Esophagus (tissue), 2 donors: ENCODE measurements at regions not wholly inside any gene's neighbourhood (a gene's known extent, or its start where the extent isn't known, plus 50 kb on each side); places are given as distances from the start of the nearest gene placed in this dataset.
A peak's percentile ranks its signal among the peaks of the same experiment; 100 is the strongest.
"Not testable (repeated sequence)": the region's sequence is repeated elsewhere in the genome, so short reads cannot be mapped to it uniquely, and the experiment has no call there.

ENCODE experiments used
- H3K27ac ChIP-seq, 2 donors: one replicate each; pipeline ENCODE4 v1.5.1; 2013; ENCODE audit warnings: low read depth in 2 of 2, mild to moderate bottlenecking in 2 of 2, inconsistent platforms in 1 of 2, low read length in 1 of 2, moderate library complexity in 1 of 2
- H3K27me3 ChIP-seq, 2 donors: one replicate each; pipeline ENCODE4 v1.6.1; 2013; ENCODE audit warnings: low read length in 2 of 2, control low read depth in 1 of 2, mild to moderate bottlenecking in 1 of 2; ENCODE audit not compliant: insufficient read depth in 2 of 2, control insufficient read depth in 1 of 2
- H3K36me3 ChIP-seq, 2 donors: one replicate each; pipeline ENCODE4 v1.6.1; 2013; ENCODE audit warnings: low read length in 1 of 2; ENCODE audit not compliant: control insufficient read depth in 2 of 2, insufficient read depth in 2 of 2
- H3K4me1 ChIP-seq, 2 donors: one replicate each; pipeline ENCODE4 v1.6.1; 2013; ENCODE audit warnings: low read length in 1 of 2; ENCODE audit not compliant: control insufficient read depth in 2 of 2, insufficient read depth in 2 of 2
- H3K4me3 ChIP-seq, 2 donors: one replicate each; pipeline ENCODE4 v1.5.1; 2013; ENCODE audit warnings: low read length in 2 of 2, mild to moderate bottlenecking in 2 of 2, low read depth in 1 of 2, moderate library complexity in 1 of 2
- H3K9me3 ChIP-seq, 2 donors: one replicate each; pipeline ENCODE4 v1.6.1; 2013; ENCODE audit warnings: mild to moderate bottlenecking in 2 of 2, low read depth in 1 of 2, low read length in 1 of 2, moderate library complexity in 1 of 2; ENCODE audit not compliant: control insufficient read depth in 2 of 2, insufficient read depth in 1 of 2
- WGBS, 2 donors: extraction: QIAGEN DNeasy Blood & Tissue Kit; methylation state at CpG; one replicate each; pipeline ENCODE4 v1.1.7; 2013; 5-methylcytosine and 5-hydroxymethylcytosine counted together
- donor health status: healthy with polysubstance abuse.
- donor health status: Bipolar disorder and iron deficiency.

DNA sequence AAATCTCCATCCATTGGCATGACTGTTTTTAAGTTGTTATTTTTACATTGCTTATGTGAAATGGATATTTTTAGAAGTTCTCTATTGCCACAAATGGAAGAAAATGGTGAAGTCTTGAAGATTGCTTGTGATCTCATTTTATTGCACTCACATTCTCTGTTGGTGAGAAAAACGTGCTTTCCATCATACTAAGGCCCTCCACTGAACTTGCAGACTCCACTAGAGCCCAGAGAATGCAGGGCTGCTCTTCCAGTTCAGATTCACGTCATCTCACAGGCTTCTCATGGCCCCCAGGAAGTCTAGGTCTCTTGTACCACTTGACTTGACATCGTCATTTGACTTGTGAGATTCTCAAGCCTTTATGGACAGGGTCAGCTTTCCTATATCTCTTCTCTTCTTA lies 254.8 kb upstream of the COPS8 start:
- Histone ChIP-seq H3K27me3 (no peaks in the 10 kb centered on the region), H3K36me3 (no peaks in the 10 kb centered on the region), H3K4me3 (no peak overlapping the region), H3K9me3 (peaks cover 0 to 2% of the 10 kb centered on the region in 2 donors), H3K4me1 (peaks cover 0 to 11% of the 10 kb centered on the region in 2 donors), H3K27ac (no peak overlapping the region)
- WGBS, 2 donors = 79 to 80% methylated on average over 3 of the region's 3 CpGs

GRCh38 chr2:236831698-236832097 lies 254.0 kb upstream of the COPS8 start:
- no peak overlapping the region for H3K27ac ChIP-seq
- no peak overlapping the region for H3K4me3 ChIP-seq
- H3K4me1 ChIP-seq = peaks cover 0 to 3% of the 10 kb centered on the region in 2 donors
- no peaks in the 10 kb centered on the region for H3K27me3 ChIP-seq
- 64 to 94% methylated on average over 6 of the region's 6 CpGs for WGBS, 2 donors
- H3K36me3 ChIP-seq = no peaks in the 10 kb centered on the region
- peaks cover 0 to 2% of the 10 kb centered on the region in 2 donors for H3K9me3 ChIP-seq

- no peaks in the 10 kb centered on the region for H3K36me3 ChIP-seq
- H3K4me3 ChIP-seq = no peak overlapping the region
- peak overlapping the region; percentile 35 to 66 for H3K27ac ChIP-seq
- WGBS, 2 donors = 77 to 81% methylated on average over 3 of the region's 3 CpGs
- no peaks in the 10 kb centered on the region for H3K27me3 ChIP-seq
- peaks cover 0 to 2% of the 10 kb centered on the region in 2 donors for H3K9me3 ChIP-seq
- H3K4me1 ChIP-seq = peaks cover 0 to 3% of the 10 kb centered on the region in 2 donors
Observed at GRCh38 chr2:236833501-236834073, 252.1 kb upstream of the COPS8 start.

- Histone ChIP-seq H3K4me3 (no peak overlapping the region), H3K9me3 (peaks cover 0 to 2% of the 10 kb centered on the region in 2 donors), H3K36me3 (no peaks in the 10 kb centered on the region), H3K27me3 (no peaks in the 10 kb centered on the region), H3K27ac (peak overlapping the region; percentile 56 to 66), H3K4me1 (peaks cover 0 to 3% of the 10 kb centered on the region in 2 donors)
- WGBS, 2 donors = 69 to 84% methylated on average over 1 of the region's 1 CpG
Observed at GRCh38 chr2:236834284-236834683, 251.4 kb upstream of the COPS8 start.

DNA sequence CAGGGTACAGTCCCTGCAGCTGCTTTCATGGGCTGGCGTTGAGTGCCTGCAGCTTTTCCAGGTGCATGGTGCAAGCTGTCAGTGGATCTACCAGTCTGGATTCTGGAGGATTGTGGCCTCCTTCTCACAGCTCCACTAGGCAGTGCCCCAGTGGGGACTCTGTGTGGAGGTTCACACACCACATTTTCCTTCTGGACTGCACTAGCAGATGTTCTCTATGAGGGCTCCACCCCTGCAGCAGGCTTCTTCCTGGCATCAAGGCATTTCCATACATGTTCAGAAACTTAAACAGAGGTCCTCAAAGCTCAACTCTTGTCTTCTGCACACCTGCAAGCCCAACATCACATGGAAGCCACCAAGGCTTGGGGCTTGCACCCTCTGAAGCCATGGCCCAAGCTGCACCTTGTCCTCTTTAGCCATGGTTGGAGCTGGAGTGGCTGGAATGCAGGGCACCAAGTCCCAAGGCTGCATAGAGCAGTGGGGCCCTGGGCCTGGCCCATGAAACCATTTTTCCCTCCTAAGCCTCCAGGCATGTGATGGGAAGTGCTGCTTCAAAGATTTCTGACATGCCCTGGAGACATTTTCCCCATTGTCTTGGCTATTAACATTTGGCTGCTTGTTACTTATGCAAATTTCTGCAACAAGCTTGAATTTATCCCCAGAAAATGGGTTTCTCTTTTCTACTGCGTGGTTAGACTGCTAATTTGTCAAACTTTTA lies 250.2 kb upstream of the COPS8 start:
- Histone ChIP-seq H3K9me3 (peaks cover 0 to 2% of the 10 kb centered on the region in 2 donors), H3K27me3 (no peaks in the 10 kb centered on the region), H3K4me1 (peaks cover 0 to 3% of the 10 kb centered on the region in 2 donors), H3K36me3 (no peaks in the 10 kb centered on the region), H3K27ac (no peak overlapping the region), H3K4me3 (no peak overlapping the region)
- 69 to 86% methylated on average over 2 of the region's 2 CpGs for WGBS, 2 donors

GRCh38 chr2:236836028-236836427 lies 249.7 kb upstream of the COPS8 start:
- H3K4me3 ChIP-seq, H3K4me1 ChIP-seq, H3K27ac ChIP-seq, H3K27me3 ChIP-seq, H3K9me3 ChIP-seq, H3K36me3 ChIP-seq: not testable (repeated sequence)
- 61 to 76% methylated on average over 2 of the region's 2 CpGs for WGBS, 2 donors

- Histone ChIP-seq H3K36me3 (no peaks in the 10 kb centered on the region), H3K4me3 (no peak overlapping the region), H3K4me1 (no peaks in the 10 kb centered on the region), H3K27ac (no peak overlapping the region), H3K9me3 (peaks cover 0 to 2% of the 10 kb centered on the region in 2 donors), H3K27me3 (no peaks in the 10 kb centered on the region)
- WGBS, 2 donors = 83% methylated on average over 3 of the region's 3 CpGs
Observed at GRCh38 chr2:236840215-236840614, 245.5 kb upstream of the COPS8 start.

GRCh38 chr2:236840857-236841256 lies 244.8 kb upstream of the COPS8 start:
- no peak overlapping the region for H3K27ac ChIP-seq
- no peak overlapping the region for H3K4me3 ChIP-seq
- H3K9me3 ChIP-seq = peaks cover 0 to 3% of the 10 kb centered on the region in 2 donors
- no peaks in the 10 kb centered on the region for H3K27me3 ChIP-seq
- no peaks in the 10 kb centered on the region for H3K36me3 ChIP-seq
- WGBS, 2 donors = 84 to 87% methylated on average over 7 of the region's 7 CpGs
- no peaks in the 10 kb centered on the region for H3K4me1 ChIP-seq

DNA sequence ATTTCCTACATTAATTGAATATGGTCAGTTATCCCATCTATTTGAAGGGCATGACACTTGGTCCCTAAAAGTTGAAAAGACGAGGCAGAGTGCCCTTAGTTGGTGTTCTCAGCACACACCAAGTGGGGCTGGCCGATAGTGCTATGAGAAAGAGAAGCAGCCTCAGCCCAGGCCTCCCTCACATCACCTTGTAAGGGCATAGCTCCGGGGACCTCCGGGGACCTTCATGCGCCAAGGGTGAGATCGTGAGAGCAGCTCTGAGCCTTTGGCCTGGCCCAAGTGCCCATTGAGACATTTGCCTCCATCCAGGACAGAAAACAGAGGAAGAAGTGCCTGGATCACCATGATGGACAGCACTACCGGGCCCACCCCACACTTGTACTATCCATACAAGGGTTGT lies 244.3 kb upstream of the COPS8 start:
- 83 to 89% methylated on average over 7 of the region's 7 CpGs for WGBS, 2 donors
- no peak overlapping the region for H3K27ac ChIP-seq
- no peaks in the 10 kb centered on the region for H3K4me1 ChIP-seq
- H3K9me3 ChIP-seq = peaks cover 0 to 3% of the 10 kb centered on the region in 2 donors
- no peaks in the 10 kb centered on the region for H3K27me3 ChIP-seq
- H3K4me3 ChIP-seq = no peak overlapping the region
- H3K36me3 ChIP-seq = no peaks in the 10 kb centered on the region
